ENCODE measurements at regions not wholly inside any gene's neighbourhood (a gene's known extent, or its start where the extent isn't known, plus 50 kb on each side); places are given as distances from the start of the nearest gene placed in this dataset.

GRCh38 chr4:146004730-146005129, 66.1 kb upstream of the ZNF827 start:
- no CpG with 5 or more reads among the region's 1 CpG for WGBS (ENCODE audit: insufficient coverage)
- no peaks in the 10 kb centered on the region for H3K79me2 ChIP-seq (ENCODE audit: control insufficient read depth, insufficient read depth, low read length)
- peaks cover 4 to 8% of the 10 kb centered on the region in 2 donors for H3K4me1 ChIP-seq (ENCODE audit: control insufficient read depth in 2 of 2, insufficient read depth in 2 of 2, low read length in 2 of 2)
- Mint-ChIP-seq H3K27me3 (no peaks in the 10 kb centered on the region), H3K27ac (no peak overlapping the region), H3K9me3 (ENCODE audit: insufficient read depth) (no peaks in the 10 kb centered on the region), H3K4me3 (no peak overlapping the region), H3K4me1 (peaks cover 14% of the 10 kb centered on the region)
- ChIA-PET POLR2A (no interaction called here), CTCF (no interaction called here)
- ATAC-seq (ENCODE audit: low read depth) (no peak), DNase-seq (no peak)
- H3K27me3 ChIP-seq (replicated peaks in 1 of 4; ENCODE audit: control extremely low read depth in 1 of 4, control insufficient read depth in 3 of 4, insufficient read depth in 4 of 4, low read length in 3 of 4) = peaks cover 0 to 3% (median 0%) of the 10 kb centered on the region in 4 experiments
- no peaks in the 10 kb centered on the region for H3K36me3 ChIP-seq (replicated peaks in 1 of 2; ENCODE audit: control extremely low read depth in 1 of 2, control insufficient read depth in 1 of 2, extremely low read depth in 1 of 2, insufficient read depth in 2 of 2, low read length in 1 of 2)
- H3K4me2 ChIP-seq (replicated peaks; ENCODE audit: low read depth, low read length, poor library complexity, severe bottlenecking) = no peak overlapping the region
- intact Hi-C loops (cut with micrococcal nuclease) = no loop called here
- TF ChIP-seq EZH2 (IDR thresholded peaks at IDR 0.05; ENCODE audit: borderline replicate concordance, insufficient read depth, low read depth, low read length, poor library complexity, severe bottlenecking) = no peak
- no peak for TF ChIP-seq CTCF (IDR thresholded peaks at IDR 0.05)
- H2AFZ ChIP-seq (ENCODE audit: insufficient read depth, low read depth, low read length, poor library complexity, severe bottlenecking) = no peak overlapping the region
- H4K20me1 ChIP-seq (ENCODE audit: control insufficient read depth, insufficient read depth, low read length, poor library complexity, severe bottlenecking) = no peaks in the 10 kb centered on the region
- H3K27ac ChIP-seq (ENCODE audit: low read length in 2 of 2) = no peak overlapping the region
- H3K9me3 ChIP-seq (ENCODE audit: control extremely low read depth in 1 of 3, control insufficient read depth in 2 of 3, insufficient read depth in 1 of 3, low read length in 2 of 3) = peaks cover 4 to 12% (median 9%) of the 10 kb centered on the region in 3 donors
- H3K9ac ChIP-seq (ENCODE audit: low read length) = no peak overlapping the region
- H3K4me3 ChIP-seq (ENCODE audit: control extremely low read depth in 1 of 5, extremely low read depth in 1 of 5, insufficient read depth in 1 of 5, low read depth in 2 of 5, low read length in 4 of 5) = no peak overlapping the region

GRCh38 chr4:145988628-145989027, 50.0 kb upstream of the ZNF827 start:
- no peaks in the 10 kb centered on the region for H3K36me3 ChIP-seq (replicated peaks in 1 of 2; ENCODE audit: control extremely low read depth in 1 of 2, control insufficient read depth in 1 of 2, extremely low read depth in 1 of 2, insufficient read depth in 2 of 2, low read length in 1 of 2)
- ATAC-seq (ENCODE audit: low read depth) (no peak), DNase-seq (no peak)
- no peak overlapping the region for H3K27ac ChIP-seq (ENCODE audit: low read length in 2 of 2)
- no peaks in the 10 kb centered on the region for H3K4me1 Mint-ChIP-seq
- intact Hi-C loops (cut with micrococcal nuclease) = no loop called here
- no peaks in the 10 kb centered on the region for H3K9me3 Mint-ChIP-seq (ENCODE audit: insufficient read depth)
- POLR2A ChIA-PET = no interaction called here
- peaks cover 0 to 2% (median 0%) of the 10 kb centered on the region in 3 donors for H3K9me3 ChIP-seq (ENCODE audit: control extremely low read depth in 1 of 3, control insufficient read depth in 2 of 3, insufficient read depth in 1 of 3, low read length in 2 of 3)
- no peak overlapping the region for H3K27ac Mint-ChIP-seq
- no peaks in the 10 kb centered on the region for H4K20me1 ChIP-seq (ENCODE audit: control insufficient read depth, insufficient read depth, low read length, poor library complexity, severe bottlenecking)
- H3K4me2 ChIP-seq (replicated peaks; ENCODE audit: low read depth, low read length, poor library complexity, severe bottlenecking) = no peak overlapping the region
- 100% methylated on average over 1 of the region's 2 CpGs for WGBS (ENCODE audit: insufficient coverage)
- TF ChIP-seq EZH2 (IDR thresholded peaks at IDR 0.05; ENCODE audit: borderline replicate concordance, insufficient read depth, low read depth, low read length, poor library complexity, severe bottlenecking) = no peak
- no peak for TF ChIP-seq CTCF (IDR thresholded peaks at IDR 0.05)
- H3K4me1 ChIP-seq (ENCODE audit: control insufficient read depth in 2 of 2, insufficient read depth in 2 of 2, low read length in 2 of 2) = no peaks in the 10 kb centered on the region
- no peaks in the 10 kb centered on the region for H3K27me3 Mint-ChIP-seq
- H2AFZ ChIP-seq (ENCODE audit: insufficient read depth, low read depth, low read length, poor library complexity, severe bottlenecking) = no peak overlapping the region
- H3K27me3 ChIP-seq (replicated peaks in 1 of 4; ENCODE audit: control extremely low read depth in 1 of 4, control insufficient read depth in 3 of 4, insufficient read depth in 4 of 4, low read length in 3 of 4) = no peaks in the 10 kb centered on the region
- no peak overlapping the region for H3K4me3 Mint-ChIP-seq
- H3K9ac ChIP-seq (ENCODE audit: low read length) = no peak overlapping the region
- CTCF ChIA-PET = no interaction called here
- H3K4me3 ChIP-seq (ENCODE audit: control extremely low read depth in 1 of 5, extremely low read depth in 1 of 5, insufficient read depth in 1 of 5, low read depth in 2 of 5, low read length in 4 of 5) = no peak overlapping the region
- H3K79me2 ChIP-seq (ENCODE audit: control insufficient read depth, insufficient read depth, low read length) = no peaks in the 10 kb centered on the region
